H9 (cell line): ENCODE measurements at regions not wholly inside any gene's neighbourhood (a gene's known extent, or its start where the extent isn't known, plus 50 kb on each side); places are given as distances from the start of the nearest gene placed in this dataset.

Experiments used
- DNase-seq: peaks from one replicate; pipeline ENCODE4 v3.0.0-alpha.2; 2017
- H2AFZ ChIP-seq: one replicate; pipeline ENCODE4 v1.6.1; 2013; ENCODE audit warnings: mild to moderate bottlenecking, low read length, control low read depth, moderate library complexity
- H2AK5ac ChIP-seq: 2 replicates; pipeline ENCODE4 v1.6.1; 2013; ENCODE audit warnings: low read length, control low read depth, mixed read lengths; ENCODE audit not compliant: insufficient read length
- H2BK120ac ChIP-seq: one replicate; pipeline ENCODE4 v1.6.1; 2013; ENCODE audit warnings: low read depth, mild to moderate bottlenecking, low read length, control low read depth, inconsistent platforms; ENCODE audit not compliant: poor library complexity, severe bottlenecking
- H2BK12ac ChIP-seq: 2 replicates; pipeline ENCODE4 v1.6.1; 2013; ENCODE audit warnings: low read length, control low read depth, mixed read lengths, low read depth; ENCODE audit not compliant: insufficient read length
- H2BK15ac ChIP-seq: 2 replicates; pipeline ENCODE4 v1.6.1; 2013; ENCODE audit warnings: low read depth, low read length, control low read depth
- H2BK20ac ChIP-seq: one replicate; pipeline ENCODE4 v1.6.1; 2013; ENCODE audit warnings: low read depth, mild to moderate bottlenecking, low read length, control low read depth, inconsistent platforms; ENCODE audit not compliant: poor library complexity, severe bottlenecking
- H2BK5ac ChIP-seq: 2 replicates; pipeline ENCODE4 v1.6.1; 2013; ENCODE audit warnings: low read length, control low read depth, mixed read lengths; ENCODE audit not compliant: insufficient read length
- H3K14ac ChIP-seq: 2 replicates; pipeline ENCODE4 v1.6.1; 2013; ENCODE audit warnings: low read length, control low read depth; ENCODE audit not compliant: insufficient read depth
- H3K18ac ChIP-seq: 2 replicates; pipeline ENCODE4 v1.6.1; 2013; ENCODE audit warnings: low read depth, mild to moderate bottlenecking, mixed read lengths, low read length, control low read depth; ENCODE audit not compliant: insufficient read length
- H3K23ac ChIP-seq: 2 replicates; pipeline ENCODE4 v1.6.1; 2013; ENCODE audit warnings: low read length, control low read depth, mixed read lengths, low read depth; ENCODE audit not compliant: insufficient read length
- H3K23me2 ChIP-seq: 2 replicates; pipeline ENCODE4 v1.6.1; 2013; ENCODE audit warnings: low read depth, mild to moderate bottlenecking, mixed read lengths, low read length, control low read depth; ENCODE audit not compliant: insufficient read length, poor library complexity, severe bottlenecking
- H3K27ac ChIP-seq: 2 replicates; pipeline ENCODE4 v1.5.1; 2013; ENCODE audit warnings: low read length, control low read depth, mixed read lengths, low read depth; ENCODE audit not compliant: insufficient read length
- H3K27me3 ChIP-seq: 2 replicates; pipeline ENCODE4 v1.6.1; 2013; ENCODE audit warnings: low read length, control low read depth, inconsistent platforms; ENCODE audit not compliant: insufficient read depth
- H3K4ac ChIP-seq: 2 replicates; pipeline ENCODE4 v1.6.1; 2013; ENCODE audit warnings: low read depth, mild to moderate bottlenecking, control low read depth, inconsistent platforms, low read length, moderate library complexity
- H3K4me1 ChIP-seq: 2 replicates; pipeline ENCODE4 v1.6.1; 2013; ENCODE audit warnings: low read length, control low read depth, inconsistent platforms; ENCODE audit not compliant: insufficient read depth
- H3K4me2 ChIP-seq: 2 replicates; pipeline ENCODE4 v1.6.1; 2013; ENCODE audit warnings: low read length, control low read depth, mixed read lengths; ENCODE audit not compliant: insufficient read length, insufficient read depth
- H3K56ac ChIP-seq: 2 replicates; pipeline ENCODE4 v1.6.1; 2013; ENCODE audit warnings: low read depth, mild to moderate bottlenecking, mixed read lengths, low read length, control low read depth; ENCODE audit not compliant: insufficient read length
- H3K79me1 ChIP-seq: 2 replicates; pipeline ENCODE4 v1.6.1; 2013; ENCODE audit warnings: low read depth, mild to moderate bottlenecking, moderate library complexity, low read length, control low read depth, inconsistent platforms; ENCODE audit not compliant: insufficient read depth, poor library complexity, severe bottlenecking
- H3K79me2 ChIP-seq: 2 replicates; pipeline ENCODE4 v1.6.1; 2013; ENCODE audit warnings: low read length, control low read depth, inconsistent platforms; ENCODE audit not compliant: insufficient read depth
- H3K9ac ChIP-seq: 2 replicates; pipeline ENCODE4 v1.6.1; 2013; ENCODE audit warnings: low read length, control low read depth, mixed read lengths; ENCODE audit not compliant: insufficient read length; ENCODE audit errors: extremely low read depth
- H3K9me3 ChIP-seq: one replicate; pipeline ENCODE4 v1.6.1; 2013; ENCODE audit warnings: low read depth, low read length, inconsistent platforms; ENCODE audit not compliant: control insufficient read depth
- H3T11ph ChIP-seq: one replicate; pipeline ENCODE4 v1.6.1; 2013; ENCODE audit warnings: mild to moderate bottlenecking, low read length, control low read depth, inconsistent platforms
- H4K20me1 ChIP-seq: one replicate; pipeline ENCODE4 v1.6.1; 2013; ENCODE audit not compliant: control insufficient read depth, insufficient read length, insufficient read depth
- H4K5ac ChIP-seq: 2 replicates; pipeline ENCODE4 v1.6.1; 2013; ENCODE audit warnings: low read depth, mild to moderate bottlenecking, mixed read lengths, low read length, control low read depth; ENCODE audit not compliant: insufficient read length
- H4K8ac ChIP-seq: replicated peaks from 2 replicates; pipeline ENCODE4 v1.6.1; 2013; ENCODE audit warnings: low read length, control low read depth, mixed read lengths, low read depth; ENCODE audit not compliant: insufficient read length
- H4K91ac ChIP-seq: 2 replicates; pipeline ENCODE4 v1.6.1; 2013; ENCODE audit warnings: low read depth, mild to moderate bottlenecking, moderate library complexity, mixed read lengths, low read length, control low read depth; ENCODE audit not compliant: insufficient read length
- H3K27ac Mint-ChIP-seq, 3 experiments: 2 replicates in 2 of 3; 3 replicates in 1 of 3; pipeline ENCODE4 v1.8.0; 2020 to 2021; ENCODE audit warnings: mixed read lengths in 3 of 3, mild to moderate bottlenecking in 1 of 3, moderate library complexity in 1 of 3
- H3K27me3 Mint-ChIP-seq: 2 replicates; pipeline ENCODE4 v1.8.0; 2021; ENCODE audit warnings: low read depth, mild to moderate bottlenecking, moderate library complexity, mixed read lengths
- H3K36me3 Mint-ChIP-seq, 3 experiments: 2 replicates in 2 of 3; 3 replicates in 1 of 3; pipeline ENCODE4 v1.8.0; 2020 to 2021; ENCODE audit warnings: low read depth in 3 of 3, mixed read lengths in 3 of 3; ENCODE audit not compliant: insufficient read depth in 1 of 3
- H3K4me1 Mint-ChIP-seq, 2 experiments: 2 replicates each; pipeline ENCODE4 v1.8.0; 2020; ENCODE audit warnings: mixed read lengths in 2 of 2
- H3K4me3 Mint-ChIP-seq, 2 experiments: 2 replicates in 1 of 2; 3 replicates in 1 of 2; pipeline ENCODE4 v1.8.0; 2020 to 2021; ENCODE audit warnings: mild to moderate bottlenecking in 2 of 2, mixed read lengths in 2 of 2, moderate library complexity in 1 of 2
- H3K9me3 Mint-ChIP-seq, 2 experiments: 2 replicates in 1 of 2; 3 replicates in 1 of 2; pipeline ENCODE4 v1.8.0; 2020; ENCODE audit warnings: mild to moderate bottlenecking in 2 of 2, mixed read lengths in 2 of 2, moderate library complexity in 1 of 2
- CTCF ChIP-seq: fragments of 200-600 bp; sonication (generic); conservative IDR thresholded peaks from 3 replicates; pipeline ENCODE4 v1.8.0; 2021; ENCODE audit warnings: antibody characterized with exemption, mild to moderate bottlenecking
- WGBS: extraction: QIAGEN DNeasy Blood & Tissue Kit; methylation state at CpG from one replicate; pipeline ENCODE4 v1.1.7; 2013; ENCODE audit warnings: missing lambda C conversion rate, low lambda C conversion rate, mixed read lengths; ENCODE audit not compliant: insufficient read length; ENCODE audit errors: extremely low coverage; 5-methylcytosine and 5-hydroxymethylcytosine counted together

- no peak overlapping the region for H3K14ac ChIP-seq
- Mint-ChIP-seq H3K27me3 (no peaks in the 10 kb centered on the region), H3K4me3 (no peak overlapping the region), H3K27ac (no peak overlapping the region), H3K9me3 (peaks cover 0 to 4% of the 10 kb centered on the region in 2 experiments; a peak in 2 of 5 replicates), H3K4me1 (no peaks in the 10 kb centered on the region), H3K36me3 (no peaks in the 10 kb centered on the region)
- no peak for TF ChIP-seq CTCF
- H3K9ac ChIP-seq: no peak overlapping the region
- H4K8ac ChIP-seq: no peak overlapping the region
- H3K9me3 ChIP-seq: no peaks in the 10 kb centered on the region
- H3K56ac ChIP-seq: no peak overlapping the region
- no peak overlapping the region for H2AFZ ChIP-seq
- H3T11ph ChIP-seq: no peak overlapping the region
- no peaks in the 10 kb centered on the region for H3K27me3 ChIP-seq
- no peak overlapping the region for H2BK5ac ChIP-seq
- no peak overlapping the region for H4K91ac ChIP-seq
- H3K4ac ChIP-seq: no peak overlapping the region
- WGBS: no CpG with 5 or more reads among the region's 1 CpG
- no peak for DNase-seq
- no peak overlapping the region for H2BK20ac ChIP-seq
- no peaks in the 10 kb centered on the region for H3K23me2 ChIP-seq
- H4K20me1 ChIP-seq: no peaks in the 10 kb centered on the region
- H2BK15ac ChIP-seq: no peak overlapping the region
- no peak overlapping the region for H2BK12ac ChIP-seq
- no peak overlapping the region for H3K27ac ChIP-seq
- H3K18ac ChIP-seq: no peak overlapping the region
- no peak overlapping the region for H2AK5ac ChIP-seq
- H3K4me2 ChIP-seq: no peak overlapping the region
- H3K79me2 ChIP-seq: no peaks in the 10 kb centered on the region
- no peak overlapping the region for H3K23ac ChIP-seq
- H3K4me1 ChIP-seq: no peaks in the 10 kb centered on the region
- no peak overlapping the region for H4K5ac ChIP-seq
- no peak overlapping the region for H2BK120ac ChIP-seq
- no peaks in the 10 kb centered on the region for H3K79me1 ChIP-seq
Measured at GRCh38 chr1:218717575-218717974, 372.4 kb downstream of the TGFB2 start.
